Femur (tissue), 1 donor: ENCODE measurements at regions not wholly inside any gene's neighbourhood (a gene's known extent, or its start where the extent isn't known, plus 50 kb on each side); places are given as distances from the start of the nearest gene placed in this dataset.

Experiments
- DNase-seq: peaks from one replicate; pipeline ENCODE4 v3.0.0-alpha.2; 2017

- no peak for DNase-seq
Measured at GRCh38 chr9:126275386-126276001, 51.1 kb upstream of the MVB12B start.

GRCh38 chr9:126276056-126276728 lies 50.4 kb upstream of the MVB12B start:
- no peak for DNase-seq
